ENCODE measurements at regions not wholly inside any gene's neighbourhood (a gene's known extent, or its start where the extent isn't known, plus 50 kb on each side); places are given as distances from the start of the nearest gene placed in this dataset.

DNA sequence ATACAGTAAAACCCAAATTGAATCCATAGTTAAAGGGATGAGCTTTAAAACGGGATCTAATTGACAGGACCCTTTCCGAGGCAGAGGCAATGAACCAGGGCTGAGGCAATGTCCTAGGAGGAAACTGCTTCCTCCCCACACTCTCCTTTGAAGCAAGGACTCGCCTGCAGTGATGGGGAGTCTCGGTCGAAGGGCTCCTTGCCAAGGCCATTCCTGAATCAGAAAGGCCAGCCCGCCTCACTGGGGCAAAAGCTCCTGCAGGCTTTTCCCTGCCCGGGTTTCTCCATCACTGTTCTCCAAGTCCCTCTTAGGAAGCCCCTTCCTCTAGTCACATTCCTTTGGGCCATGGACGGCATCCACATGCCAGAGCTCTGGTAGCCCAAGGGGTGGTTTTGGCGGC lies 132.0 kb downstream of the RBFOX3 start:
- DNase-seq (ENCODE audit: low spot score) (no peak), ATAC-seq (no peak)

DNA sequence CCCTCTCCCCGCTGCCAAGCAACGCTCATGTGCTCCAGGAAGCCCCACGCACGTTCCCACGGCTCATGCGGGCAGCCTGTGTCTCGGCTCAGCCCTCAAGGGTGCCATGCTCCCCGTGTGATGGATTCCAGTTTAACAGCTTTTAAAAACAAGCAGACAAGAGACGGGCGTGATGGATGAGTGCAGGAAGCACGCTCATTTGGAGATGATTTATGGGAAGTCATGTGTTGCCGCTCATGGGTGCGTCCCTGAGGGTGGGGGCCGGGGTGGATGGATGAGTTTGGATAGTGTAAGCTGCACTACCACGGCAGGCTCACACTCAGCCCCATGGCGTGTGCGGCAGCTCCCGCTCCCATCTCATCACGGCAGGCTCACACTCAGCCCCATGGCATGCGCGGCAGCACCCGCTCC lies 132.8 kb downstream of the RBFOX3 start:
- no peak for DNase-seq (ENCODE audit: low spot score)
- no peak for ATAC-seq

DNA sequence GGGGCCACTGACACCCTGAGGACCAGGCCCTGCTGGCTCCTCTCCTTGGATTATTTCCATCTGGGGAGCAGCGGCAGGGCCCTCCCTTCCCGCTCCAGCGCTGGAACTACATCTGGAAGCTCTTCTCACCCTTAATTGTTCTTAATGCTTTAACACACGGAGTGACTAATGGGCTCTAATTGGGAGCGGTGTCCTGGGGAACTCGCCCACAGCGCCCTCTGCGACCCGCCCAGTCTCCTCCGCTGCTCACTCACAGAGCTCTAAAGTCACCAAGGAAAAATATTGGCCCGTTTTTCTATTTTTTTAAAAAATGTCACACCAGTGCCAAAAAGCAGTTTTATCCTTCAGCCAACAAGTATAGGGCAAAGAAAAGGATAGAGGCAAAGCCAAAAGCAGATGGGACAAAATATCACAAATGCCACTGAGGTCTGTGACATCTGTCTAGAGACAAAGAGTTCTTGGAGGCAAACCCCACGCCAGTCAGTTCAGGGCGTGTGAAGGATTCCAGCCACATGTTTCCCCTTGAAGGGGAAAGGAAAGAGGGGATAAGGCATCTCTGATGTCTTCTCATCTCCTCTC lies 134.7 kb downstream of the RBFOX3 start:
- DNase-seq (ENCODE audit: low spot score) (no peak), ATAC-seq (no peak)

DNA sequence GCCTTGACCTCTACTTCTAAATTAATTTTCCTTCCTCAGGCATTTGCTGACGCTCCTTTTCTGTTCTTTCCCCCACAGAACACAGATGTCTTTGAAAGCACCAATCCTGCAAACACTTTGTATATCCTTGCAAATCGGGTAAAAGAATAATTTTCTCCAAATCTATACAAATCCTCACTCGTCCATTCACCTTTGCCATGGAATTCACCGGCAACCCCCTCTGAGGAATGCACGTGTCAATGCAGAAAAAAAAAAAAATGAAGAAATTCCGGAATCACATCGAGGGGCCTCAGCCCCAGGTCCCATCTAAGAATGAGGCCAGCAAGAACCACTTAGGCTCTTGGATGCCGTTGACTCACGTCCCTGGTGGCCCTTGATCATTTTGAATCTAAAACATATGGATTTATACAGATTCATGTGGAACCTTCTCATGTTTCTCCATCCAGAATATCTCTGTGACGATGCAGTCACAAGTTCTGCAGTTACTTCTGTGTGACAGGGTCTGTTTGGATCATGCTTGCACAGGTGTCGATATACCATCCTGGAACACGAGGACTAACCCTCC lies 136.9 kb downstream of the RBFOX3 start:
- no peak for DNase-seq (ENCODE audit: low spot score)
- no peak for ATAC-seq

DNA sequence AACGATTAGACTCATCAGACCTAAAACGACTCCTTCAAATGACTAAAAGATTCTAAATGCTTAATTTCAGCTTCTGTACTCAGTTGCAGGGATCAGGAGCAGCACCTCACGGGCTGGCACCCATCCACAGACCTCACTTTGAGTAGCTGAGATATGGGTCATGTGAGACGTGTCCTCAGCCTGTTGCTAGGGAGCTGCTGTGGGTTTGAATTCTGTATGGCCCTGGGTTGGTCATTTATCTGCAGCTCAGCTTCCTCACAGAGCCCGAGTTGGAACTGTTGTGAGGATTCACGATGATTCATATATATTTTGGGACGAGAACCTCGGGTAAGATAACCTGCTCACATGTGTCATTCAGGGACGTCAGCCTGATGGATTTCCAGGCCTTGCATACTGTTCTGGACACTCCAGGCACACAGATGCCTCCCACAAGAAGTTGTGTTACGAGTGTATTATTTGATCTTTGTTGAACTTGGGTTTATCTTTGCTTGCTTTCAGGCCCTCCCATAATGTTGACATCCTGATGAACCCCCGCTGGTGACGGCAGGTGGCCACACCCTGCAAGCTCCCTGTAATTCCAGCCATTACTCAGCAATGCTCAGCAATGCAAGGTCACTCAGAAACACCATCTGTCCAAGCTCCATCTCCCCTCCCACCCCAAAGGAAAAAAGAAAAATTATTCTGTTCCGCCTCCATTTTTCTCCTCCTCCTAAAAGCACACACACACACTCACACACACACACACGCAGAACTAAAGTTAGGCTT lies 137.6 kb downstream of the RBFOX3 start:
- DNase-seq (ENCODE audit: low spot score): no peak

DNA sequence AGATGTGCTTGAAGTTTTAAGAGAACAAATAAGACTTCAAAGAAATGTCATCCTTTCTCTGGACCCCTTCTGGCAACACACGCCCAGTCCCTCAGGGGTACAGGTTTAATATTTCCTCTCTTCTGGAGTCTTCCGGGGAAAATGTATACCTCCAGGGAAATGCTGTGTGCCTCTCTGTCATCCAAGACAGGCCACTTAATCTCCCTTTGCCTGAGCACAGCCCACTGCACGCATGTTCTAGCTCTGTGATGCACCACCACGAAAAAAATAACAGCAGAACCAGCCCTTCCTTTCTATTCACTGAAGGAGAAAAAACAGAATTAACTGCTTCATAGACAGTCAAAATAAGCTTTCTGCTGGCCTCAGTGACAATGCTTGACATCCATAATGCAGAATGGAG lies 140.1 kb downstream of the RBFOX3 start:
- no peak for ATAC-seq
- DNase-seq (ENCODE audit: low spot score): no peak

More for the DNA sequence above, 137.6 kb downstream of the RBFOX3 start:
- no peak for ATAC-seq

DNA sequence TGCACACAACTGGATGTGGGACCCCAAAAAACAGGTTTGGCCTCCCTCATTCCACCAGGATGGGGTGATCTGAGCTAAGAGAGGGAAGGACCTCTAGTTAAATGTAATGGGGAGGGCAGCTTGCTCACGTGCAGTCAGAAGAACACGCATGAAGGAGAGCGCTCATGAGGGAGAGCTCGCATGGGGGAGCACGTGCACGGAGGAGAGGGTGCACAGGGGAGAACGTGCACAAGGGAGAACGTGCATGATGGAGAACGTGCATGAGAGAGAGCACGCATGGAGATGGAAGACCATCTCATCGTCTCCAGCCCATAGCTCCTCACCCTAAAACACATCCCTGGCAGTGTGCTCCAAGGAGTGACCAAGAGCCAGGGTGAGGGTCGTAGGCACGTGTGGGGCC lies 141.2 kb downstream of the RBFOX3 start:
- ATAC-seq (no peak), DNase-seq (ENCODE audit: low spot score) (no peak)

DNA sequence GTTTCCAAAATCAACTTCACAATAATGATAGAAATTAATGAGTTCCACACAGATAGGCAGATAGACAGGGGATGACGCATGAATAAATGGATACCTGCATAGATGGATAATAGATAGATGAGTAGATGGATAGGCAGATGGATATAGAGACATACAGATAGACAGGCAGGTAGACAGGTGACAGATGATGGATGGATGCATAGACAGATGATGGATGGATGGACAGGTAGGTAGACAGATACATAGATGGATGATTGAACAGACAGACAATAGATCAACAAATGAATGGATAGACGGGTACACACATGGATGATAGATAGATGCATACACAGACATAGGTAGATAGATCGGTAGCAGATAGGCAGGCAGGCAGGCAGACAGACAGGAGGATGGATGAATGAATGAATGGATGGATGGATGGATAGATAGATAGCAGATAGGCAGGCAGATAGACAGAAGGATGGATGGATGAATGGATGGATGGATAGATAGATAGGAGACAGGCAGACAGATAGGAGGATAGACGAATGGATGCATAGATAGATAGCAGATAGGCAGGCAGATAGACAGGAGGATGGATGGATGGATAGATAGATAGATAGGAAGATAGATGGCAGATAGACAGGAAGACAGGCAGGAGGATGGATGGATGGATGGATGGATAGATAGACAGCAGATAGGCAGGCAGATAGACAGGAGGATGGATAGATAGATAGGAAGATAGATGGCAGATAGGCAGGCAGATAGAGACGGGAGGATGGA lies 142.5 kb downstream of the RBFOX3 start:
- DNase-seq (ENCODE audit: low spot score) (no peak), ATAC-seq (no peak)

DNA sequence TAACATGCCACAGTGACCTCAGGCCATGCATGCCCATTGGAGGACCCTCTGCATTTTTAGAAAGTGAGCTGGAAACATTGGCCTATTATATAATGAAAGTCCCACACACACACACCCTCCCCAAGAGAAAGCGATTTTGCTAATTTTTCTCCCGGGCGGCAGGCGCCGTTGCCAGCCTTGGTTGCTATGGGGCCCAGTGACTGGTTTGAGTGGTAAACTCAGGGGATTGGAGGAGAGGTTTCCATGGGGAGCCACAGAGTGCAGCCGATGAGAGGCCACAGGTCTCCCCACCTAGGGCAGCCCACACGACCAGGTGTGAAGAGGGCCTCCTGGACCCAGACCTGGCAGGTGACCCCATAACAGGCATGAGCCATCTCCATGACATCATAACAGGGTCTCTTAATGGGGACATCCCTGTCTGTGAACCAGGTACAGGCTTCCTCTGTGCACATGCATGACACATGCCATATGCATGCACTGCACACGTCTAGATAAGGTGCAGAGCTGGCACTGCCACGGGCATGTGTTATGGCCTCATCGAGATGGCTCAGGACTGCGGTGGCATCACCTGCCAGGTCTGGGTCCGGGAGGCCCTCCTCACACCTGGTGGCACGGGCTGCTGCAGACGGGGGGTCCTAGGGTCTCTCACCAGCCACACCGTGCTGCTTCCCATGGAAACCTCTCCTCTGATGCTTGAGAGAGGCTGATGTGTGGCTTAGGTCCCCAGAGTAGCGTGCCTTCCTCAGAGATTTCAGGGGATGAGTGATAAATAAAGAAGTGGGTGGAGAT lies 144.1 kb downstream of the RBFOX3 start:
- DNase-seq (ENCODE audit: low spot score) (no peak), ATAC-seq (no peak)

DNA sequence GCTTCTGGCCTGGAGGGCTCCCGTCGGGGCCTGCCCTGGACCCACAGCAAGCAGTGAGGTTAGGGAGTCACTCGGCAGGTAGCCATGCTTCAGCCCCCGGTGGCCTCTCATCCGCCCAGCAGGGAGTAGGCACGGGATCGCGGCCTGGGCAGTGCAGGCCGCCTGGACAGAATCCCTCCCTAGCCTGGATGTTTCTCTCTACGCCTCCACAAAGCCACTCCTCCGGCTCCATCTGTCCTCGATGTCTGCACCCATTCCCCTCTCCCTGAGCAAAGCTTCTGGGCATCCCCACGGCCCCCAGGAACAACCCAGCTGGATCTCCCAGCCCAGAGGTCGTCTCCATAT lies 145.2 kb downstream of the RBFOX3 start:
- no peak for ATAC-seq
- no peak for DNase-seq (ENCODE audit: low spot score)

DNA sequence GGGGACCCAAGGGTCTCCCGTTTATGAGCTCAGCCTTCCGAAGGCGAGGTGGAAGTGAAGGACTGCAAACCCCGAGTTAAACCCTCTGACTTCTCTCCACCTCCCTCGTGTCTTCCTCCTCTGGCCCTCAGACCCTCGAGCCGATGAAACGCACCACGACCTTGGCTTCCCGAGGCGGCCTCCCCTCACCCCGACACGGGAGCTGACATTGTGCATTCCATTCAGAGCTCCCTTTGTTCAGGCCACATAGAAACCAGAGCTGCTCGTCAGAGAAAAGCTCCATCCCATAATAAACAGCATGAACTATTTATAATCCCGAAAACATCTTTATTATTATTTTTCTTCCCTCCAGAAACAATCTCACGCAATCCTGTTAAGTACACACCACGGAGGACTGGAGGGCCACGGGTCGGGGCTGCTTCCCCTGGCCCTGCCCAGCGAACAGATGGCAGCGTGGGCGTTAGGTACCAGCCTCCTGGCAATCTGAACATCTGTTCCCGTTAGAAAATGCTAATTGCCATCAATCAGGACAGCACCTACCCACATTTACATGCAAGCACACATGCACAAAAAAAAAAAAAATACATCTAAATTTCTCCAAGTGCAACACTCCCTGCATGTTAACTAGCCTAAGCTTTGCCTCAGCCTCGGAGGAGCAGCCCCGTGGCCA lies 145.7 kb downstream of the RBFOX3 start:
- DNase-seq (ENCODE audit: low spot score): no peak
- ATAC-seq: no peak

DNA sequence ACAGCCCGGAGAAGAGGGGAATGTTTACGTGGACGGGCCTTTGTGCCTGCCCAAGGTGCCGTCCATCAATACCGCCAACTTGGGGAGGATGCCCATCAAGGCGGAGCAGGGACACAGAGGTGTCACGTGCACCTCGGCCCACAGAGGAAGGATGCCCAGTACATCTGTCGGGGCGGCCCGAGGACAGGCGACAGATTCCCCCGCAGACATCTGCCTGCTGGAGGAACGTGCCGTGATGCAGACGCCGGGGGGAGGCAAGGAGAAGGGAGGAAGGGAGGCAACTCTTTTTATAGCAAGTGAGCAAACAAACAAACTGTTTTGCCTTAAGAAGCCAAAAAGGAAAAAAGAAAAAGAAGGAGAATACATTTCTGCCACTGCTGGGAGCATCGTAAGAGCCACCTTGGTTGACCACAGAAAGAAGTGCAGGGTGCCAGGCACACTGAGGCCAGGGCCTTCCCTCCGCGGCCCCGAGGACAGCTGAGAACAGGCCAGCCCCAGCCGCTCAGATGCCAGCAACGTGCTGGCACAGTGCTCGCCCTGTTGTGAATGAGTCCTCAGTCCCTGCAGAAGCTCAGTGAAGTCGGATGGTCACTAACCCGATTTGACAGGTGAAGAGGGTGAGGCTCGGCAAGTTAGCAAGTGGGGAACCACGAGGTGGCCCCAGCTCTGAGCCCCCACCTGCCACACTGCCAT lies 146.4 kb downstream of the RBFOX3 start:
- ATAC-seq: no peak
- no peak for DNase-seq (ENCODE audit: low spot score)

DNA sequence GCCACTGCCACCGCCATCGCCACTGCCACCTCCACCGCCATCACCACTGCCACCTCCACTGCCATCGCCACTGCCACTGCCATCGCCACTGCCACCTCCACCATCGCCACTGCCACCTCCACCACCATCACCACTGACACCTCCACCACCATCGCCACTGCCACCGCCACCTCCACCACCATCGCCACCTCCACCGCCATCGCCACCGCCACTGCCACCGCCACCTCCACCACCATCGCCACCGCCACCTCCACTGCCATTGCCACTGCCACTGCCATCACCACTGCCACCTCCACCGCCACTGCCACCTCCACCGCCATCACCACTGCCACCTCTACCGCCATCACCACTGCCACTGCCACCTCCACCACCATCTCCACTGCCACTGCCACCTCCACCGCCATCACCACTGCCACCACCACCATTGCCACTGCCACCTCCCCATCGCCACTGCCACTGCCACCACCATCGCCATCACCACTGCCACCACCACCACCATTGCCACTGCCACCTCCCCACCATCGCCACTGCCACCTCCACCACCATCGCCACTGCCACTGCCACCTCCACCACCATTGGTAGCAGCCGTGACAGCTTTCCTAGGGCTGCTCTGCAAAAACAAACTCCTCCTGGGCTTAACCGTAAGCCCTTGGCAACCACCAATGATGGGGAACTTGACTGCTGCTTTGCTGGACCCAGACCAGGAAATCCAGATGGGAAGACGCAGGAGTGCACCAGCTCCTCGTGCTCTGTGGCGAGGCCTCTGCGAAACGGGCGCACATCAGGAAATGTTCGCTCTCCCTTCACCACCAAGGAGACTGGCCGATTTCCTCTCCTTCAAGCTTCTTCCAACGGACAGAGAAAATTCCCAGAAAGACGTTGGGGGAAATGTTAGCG lies 147.2 kb downstream of the RBFOX3 start:
- ATAC-seq (no peak), DNase-seq (ENCODE audit: low spot score) (no peak)

DNA sequence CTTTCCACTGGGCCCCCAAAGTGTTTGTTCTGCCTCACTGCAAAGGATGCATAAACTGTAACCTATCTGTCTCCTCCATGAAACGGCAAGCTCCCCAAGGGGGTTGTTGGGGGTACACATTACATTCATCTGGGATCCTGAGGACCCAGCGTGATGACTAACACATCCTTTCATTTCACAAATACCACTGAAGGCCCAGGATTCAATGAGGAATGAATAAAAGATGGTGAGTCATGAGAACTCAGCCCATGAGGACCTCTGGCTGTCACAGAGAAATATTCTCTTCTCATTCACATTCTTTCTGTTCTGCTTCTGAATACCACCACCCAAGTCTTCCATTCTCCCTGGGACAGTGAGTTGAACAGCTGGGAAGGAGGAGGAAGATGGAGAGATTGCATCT lies 149.8 kb downstream of the RBFOX3 start:
- no peak for ATAC-seq
- no peak for DNase-seq (ENCODE audit: low spot score)

DNA sequence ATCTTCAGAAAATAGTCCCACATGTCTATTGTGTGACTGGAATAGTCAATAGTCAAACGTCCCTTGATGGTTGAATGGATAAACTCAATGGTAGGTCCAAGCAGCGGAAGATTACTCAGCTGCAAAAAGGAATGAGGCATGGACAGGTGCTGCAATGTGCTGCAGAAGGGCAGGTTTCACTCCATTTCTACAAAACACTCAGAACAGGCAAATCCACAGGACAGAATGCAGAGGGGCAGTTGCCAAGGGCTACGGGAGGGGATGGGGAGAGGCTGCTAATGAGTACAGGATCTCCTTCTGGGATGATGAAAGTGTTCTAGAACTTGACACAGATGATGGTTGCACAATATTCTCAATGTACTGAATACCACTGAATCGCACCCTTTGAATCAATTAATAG lies 151.0 kb downstream of the RBFOX3 start:
- no peak for ATAC-seq
- no peak for DNase-seq (ENCODE audit: low spot score)

DNA sequence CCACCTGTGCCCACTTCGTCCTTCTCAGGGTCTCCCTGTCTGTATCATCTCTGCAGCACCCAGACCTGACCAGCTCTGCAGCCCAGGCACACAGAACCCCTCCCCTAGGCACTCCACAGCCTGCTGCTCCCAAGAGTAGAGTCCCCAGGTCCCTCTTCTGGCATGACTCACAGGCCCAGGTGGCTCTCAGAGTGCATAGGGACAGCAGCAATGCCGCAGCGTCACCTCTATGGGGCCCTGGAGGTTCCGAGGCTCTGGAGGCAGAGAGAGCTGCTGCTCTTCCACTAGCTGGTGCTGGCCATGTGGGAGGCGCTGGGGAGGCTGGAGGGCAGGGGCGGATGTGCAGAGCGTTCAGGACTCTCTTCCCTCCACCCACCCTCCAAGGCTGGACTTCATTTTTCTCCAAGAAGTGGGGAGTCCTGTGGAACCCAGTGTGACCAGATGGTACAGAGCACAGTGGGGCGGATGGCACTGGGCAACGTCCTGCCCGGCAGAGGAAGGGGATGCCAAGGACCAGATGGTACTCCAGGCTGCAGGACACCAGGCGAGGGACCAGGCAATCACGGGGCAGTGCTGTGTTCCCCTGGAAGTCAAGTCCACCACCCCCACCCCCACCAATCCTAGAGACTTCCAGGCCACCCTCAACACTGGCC lies 151.7 kb downstream of the RBFOX3 start:
- DNase-seq (ENCODE audit: low spot score): no peak
- ATAC-seq: no peak

DNA sequence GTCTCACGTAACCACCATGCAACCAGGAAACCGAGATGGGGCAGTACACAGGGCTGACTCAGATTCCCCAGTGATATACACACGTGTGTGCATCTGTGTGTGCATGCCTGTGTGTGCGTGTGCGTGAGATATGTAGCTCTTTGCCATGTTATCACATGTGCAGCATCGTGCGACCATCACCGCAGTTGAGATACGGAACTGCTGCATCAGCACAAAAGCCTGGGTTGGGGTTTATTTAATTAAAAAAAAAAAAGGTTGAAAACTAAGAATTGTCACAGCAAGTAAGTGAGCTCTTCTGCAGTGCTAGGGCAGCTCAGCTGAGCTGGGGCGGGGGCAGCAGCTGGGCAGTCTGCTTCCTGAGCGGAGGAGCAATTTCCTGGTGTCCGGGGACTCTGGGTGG lies 152.5 kb downstream of the RBFOX3 start:
- DNase-seq (ENCODE audit: low spot score) (no peak), ATAC-seq (no peak)

DNA sequence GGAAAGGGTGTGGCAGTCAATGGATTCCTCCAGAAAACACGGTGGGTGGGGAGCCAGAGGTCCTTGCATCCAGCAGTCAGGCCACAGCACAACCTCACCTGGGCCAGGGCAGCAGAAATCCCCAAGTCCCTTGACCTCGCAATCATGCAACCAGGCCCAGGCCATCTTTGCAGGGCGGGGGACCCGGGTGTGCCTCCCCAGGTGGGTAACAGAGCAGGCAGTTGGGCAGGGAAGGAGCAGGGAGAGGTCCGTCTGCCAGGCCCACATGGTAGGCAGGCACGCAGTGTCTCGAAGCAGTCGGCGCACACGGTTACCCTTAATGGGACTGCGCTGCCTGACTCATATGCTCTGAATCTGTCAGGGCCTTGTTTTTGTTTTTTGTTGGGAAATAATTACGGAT lies 153.0 kb downstream of the RBFOX3 start:
- ATAC-seq (no peak), DNase-seq (ENCODE audit: low spot score) (no peak)

DNA sequence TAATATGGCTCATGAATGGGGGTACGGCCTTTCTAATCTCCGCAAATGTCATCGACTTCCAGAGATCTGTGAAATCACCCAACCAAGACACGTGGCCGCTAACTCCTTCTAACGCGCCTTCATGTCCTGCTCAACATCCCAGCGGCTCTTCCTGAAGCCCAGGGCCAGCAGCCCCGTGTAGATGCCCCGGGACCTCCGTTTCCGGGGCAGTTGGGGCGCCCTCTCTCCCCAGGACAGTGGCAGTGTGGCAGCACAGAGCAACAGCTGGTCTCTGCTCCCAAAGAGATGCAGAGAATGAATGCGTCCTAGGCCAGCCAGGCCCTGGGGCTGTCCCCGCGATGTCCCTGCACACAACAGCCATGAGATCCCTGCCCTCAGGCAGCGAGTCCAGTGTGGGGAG lies 153.5 kb downstream of the RBFOX3 start:
- ATAC-seq (no peak), DNase-seq (ENCODE audit: low spot score) (no peak)

All from left lobe of liver (tissue), 2 donors.